Neural crest cell (in vitro differentiated cells): ENCODE measurements at regions not wholly inside any gene's neighbourhood (a gene's known extent, or its start where the extent isn't known, plus 50 kb on each side); places are given as distances from the start of the nearest gene placed in this dataset.

ENCODE experiments used
- DNase-seq: peaks from one replicate; pipeline ENCODE4 v3.0.0; 2021; ENCODE audit warnings: low read depth, mixed read lengths, low spot score
- H3K27ac Mint-ChIP-seq: one replicate; pipeline ENCODE4 v1.8.0; 2021; ENCODE audit warnings: mild to moderate bottlenecking, mixed read lengths; ENCODE audit not compliant: unreplicated experiment
- H3K27me3 Mint-ChIP-seq: 2 replicates; pipeline ENCODE4 v1.8.0; 2021; ENCODE audit warnings: low read depth, mild to moderate bottlenecking, mixed read lengths
- H3K36me3 Mint-ChIP-seq: 2 replicates; pipeline ENCODE4 v1.8.0; 2021; ENCODE audit warnings: low read depth, mild to moderate bottlenecking, mixed read lengths
- H3K4me1 Mint-ChIP-seq: 2 replicates; pipeline ENCODE4 v1.8.0; 2021; ENCODE audit warnings: mixed read lengths
- H3K4me3 Mint-ChIP-seq: one replicate; pipeline ENCODE4 v1.8.0; 2021; ENCODE audit warnings: mild to moderate bottlenecking, mixed read lengths
- H3K9me3 Mint-ChIP-seq: 2 replicates; pipeline ENCODE4 v1.8.0; 2021; ENCODE audit warnings: mixed read lengths
- TF ChIP-seq, protein P1 (sequence below): fragments of 200-600 bp; sonication (generic); conservative IDR thresholded peaks from 2 replicates; pipeline ENCODE4 v1.5.0; 2021; ENCODE audit warnings: antibody characterized with exemption, mild to moderate bottlenecking

DNA sequence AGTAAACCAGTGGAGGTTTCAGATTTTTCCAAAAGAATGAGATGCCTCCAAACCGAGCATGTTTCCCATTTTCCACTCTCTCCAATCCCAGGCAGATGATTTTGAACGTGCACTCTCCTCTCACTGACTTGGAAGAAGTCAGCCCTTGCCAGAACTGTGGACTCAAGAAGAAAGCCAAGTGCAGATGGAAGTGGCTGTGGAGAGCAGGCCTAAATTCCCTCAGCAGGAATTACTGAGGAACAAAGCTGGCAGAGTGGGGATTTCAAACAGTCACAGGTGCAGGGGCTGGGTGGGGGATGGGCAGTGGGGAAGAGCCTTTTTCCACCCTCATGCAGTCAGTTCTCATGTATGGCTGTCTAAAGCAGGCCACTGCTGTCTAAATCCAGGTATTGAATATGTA lies 55.3 kb downstream of the PABIR2 start:
- DNase-seq: no peak
- Mint-ChIP-seq H3K27ac (no peak overlapping the region), H3K9me3 (peaks cover 2% of the 10 kb centered on the region)

DNA sequence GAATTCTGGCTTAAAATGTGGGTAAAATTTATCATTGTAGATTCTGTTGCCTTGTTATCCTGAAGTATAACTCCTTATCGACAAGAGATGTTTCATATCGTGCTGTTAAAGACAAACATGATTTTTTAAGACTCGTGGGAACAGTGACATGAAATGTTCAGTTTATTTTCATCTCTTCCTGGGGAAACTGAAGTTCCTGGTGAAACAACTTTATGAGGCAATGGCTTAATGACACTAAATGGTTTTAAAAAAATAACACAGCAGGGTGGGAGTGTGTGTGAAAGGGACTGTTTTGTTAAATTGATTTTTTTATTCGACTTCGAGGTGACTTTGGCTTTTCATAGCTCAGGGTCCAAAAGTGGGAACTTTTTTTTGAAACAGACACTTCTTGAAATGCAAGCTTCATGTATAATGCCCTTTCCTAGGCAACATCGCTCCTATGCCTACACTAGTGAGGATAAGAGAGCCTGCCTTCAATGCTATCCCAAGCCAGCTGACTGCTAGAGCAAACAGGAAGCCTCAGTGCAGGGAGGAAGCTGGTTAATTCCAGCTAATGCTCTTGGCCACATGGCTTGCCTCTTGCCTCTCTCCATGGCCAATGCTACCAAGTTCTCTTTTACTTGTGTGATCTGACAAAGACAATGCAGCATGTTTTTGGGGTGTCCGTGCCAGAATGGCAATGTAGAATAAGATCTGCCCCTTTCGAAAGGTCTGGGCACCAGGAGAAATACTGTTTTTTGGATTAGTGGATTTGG lies 57.8 kb downstream of the PABIR2 start:
- H3K4me3 Mint-ChIP-seq: no peak overlapping the region
- no peak overlapping the region for H3K27ac Mint-ChIP-seq
- peaks cover 2% of the 10 kb centered on the region for H3K9me3 Mint-ChIP-seq
- H3K4me1 Mint-ChIP-seq: peaks cover 22% of the 10 kb centered on the region
- TF ChIP-seq, protein P1, sequence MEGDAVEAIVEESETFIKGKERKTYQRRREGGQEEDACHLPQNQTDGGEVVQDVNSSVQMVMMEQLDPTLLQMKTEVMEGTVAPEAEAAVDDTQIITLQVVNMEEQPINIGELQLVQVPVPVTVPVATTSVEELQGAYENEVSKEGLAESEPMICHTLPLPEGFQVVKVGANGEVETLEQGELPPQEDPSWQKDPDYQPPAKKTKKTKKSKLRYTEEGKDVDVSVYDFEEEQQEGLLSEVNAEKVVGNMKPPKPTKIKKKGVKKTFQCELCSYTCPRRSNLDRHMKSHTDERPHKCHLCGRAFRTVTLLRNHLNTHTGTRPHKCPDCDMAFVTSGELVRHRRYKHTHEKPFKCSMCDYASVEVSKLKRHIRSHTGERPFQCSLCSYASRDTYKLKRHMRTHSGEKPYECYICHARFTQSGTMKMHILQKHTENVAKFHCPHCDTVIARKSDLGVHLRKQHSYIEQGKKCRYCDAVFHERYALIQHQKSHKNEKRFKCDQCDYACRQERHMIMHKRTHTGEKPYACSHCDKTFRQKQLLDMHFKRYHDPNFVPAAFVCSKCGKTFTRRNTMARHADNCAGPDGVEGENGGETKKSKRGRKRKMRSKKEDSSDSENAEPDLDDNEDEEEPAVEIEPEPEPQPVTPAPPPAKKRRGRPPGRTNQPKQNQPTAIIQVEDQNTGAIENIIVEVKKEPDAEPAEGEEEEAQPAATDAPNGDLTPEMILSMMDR: no peak
- no peaks in the 10 kb centered on the region for H3K27me3 Mint-ChIP-seq
- H3K36me3 Mint-ChIP-seq: no peaks in the 10 kb centered on the region
- no peak for DNase-seq

More for the DNA sequence above, 55.3 kb downstream of the PABIR2 start:
- no peak overlapping the region for H3K4me3 Mint-ChIP-seq
- TF ChIP-seq, protein P1: no peak
- peaks cover 12% of the 10 kb centered on the region for H3K4me1 Mint-ChIP-seq
- H3K36me3 Mint-ChIP-seq: no peaks in the 10 kb centered on the region
- no peaks in the 10 kb centered on the region for H3K27me3 Mint-ChIP-seq

- no peaks in the 10 kb centered on the region for H3K36me3 Mint-ChIP-seq
- H3K4me1 Mint-ChIP-seq: peaks cover 29% of the 10 kb centered on the region
- no peaks in the 10 kb centered on the region for H3K27me3 Mint-ChIP-seq
- peaks cover 2% of the 10 kb centered on the region for H3K9me3 Mint-ChIP-seq
- TF ChIP-seq, protein P1: no peak
- H3K27ac Mint-ChIP-seq: no peak overlapping the region
- H3K4me3 Mint-ChIP-seq: no peak overlapping the region
- DNase-seq: no peak
Observed at GRCh38 chrX:134738445-134738844, 58.6 kb downstream of the PABIR2 start.

DNA sequence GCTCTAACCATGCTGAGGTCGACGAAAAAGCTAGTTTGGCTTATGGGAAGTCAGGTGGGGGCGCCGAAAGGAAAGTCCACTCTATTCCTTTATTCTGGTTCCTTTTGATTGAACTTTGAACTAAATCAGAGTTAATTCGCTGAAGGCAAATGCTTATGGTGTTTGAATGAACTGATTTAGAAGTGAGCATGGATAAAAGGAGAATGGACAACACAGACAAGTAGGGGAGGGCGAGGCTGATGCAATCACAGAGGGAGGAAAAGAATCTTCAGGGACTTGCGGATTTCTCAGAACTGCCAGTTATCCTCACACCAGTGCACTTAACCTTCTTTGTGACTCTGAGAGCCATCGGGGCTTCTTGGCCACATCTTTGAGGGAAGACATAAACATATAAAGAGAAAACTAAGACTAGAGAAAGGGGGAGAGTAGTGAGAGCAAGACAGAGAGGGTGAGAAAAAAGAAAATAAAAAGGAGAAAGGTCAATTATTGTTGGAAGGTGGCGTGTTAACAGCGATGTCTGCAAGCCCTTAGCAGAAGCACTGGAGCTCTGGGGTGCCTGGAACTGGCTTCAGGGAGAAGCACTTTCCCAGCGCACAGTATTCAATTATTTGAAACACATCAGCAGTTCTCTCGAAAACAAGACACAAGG lies 59.2 kb downstream of the PABIR2 start:
- Mint-ChIP-seq H3K4me1 (peaks cover 35% of the 10 kb centered on the region), H3K4me3 (no peak overlapping the region), H3K27me3 (no peaks in the 10 kb centered on the region), H3K27ac (no peak overlapping the region), H3K36me3 (no peaks in the 10 kb centered on the region), H3K9me3 (peaks cover 2% of the 10 kb centered on the region)
- TF ChIP-seq, protein P1: no peak
- no peak for DNase-seq

GRCh38 chrX:134737061-134737460 lies 59.9 kb downstream of the PABIR2 start:
- Mint-ChIP-seq H3K4me1 (peaks cover 40% of the 10 kb centered on the region), H3K27me3 (no peaks in the 10 kb centered on the region), H3K27ac (no peak overlapping the region), H3K36me3 (no peaks in the 10 kb centered on the region), H3K4me3 (no peak overlapping the region), H3K9me3 (peaks cover 2% of the 10 kb centered on the region)
- DNase-seq: no peak
- TF ChIP-seq, protein P1: no peak
